SU-DHL-6 (cell line): ENCODE measurements at regions not wholly inside any gene's neighbourhood (a gene's known extent, or its start where the extent isn't known, plus 50 kb on each side); places are given as distances from the start of the nearest gene placed in this dataset.

Experiments
- H2AFZ ChIP-seq: fragments of 200-600 bp; sonication (generic); 2 replicates; pipeline ENCODE4 v1.6.1; 2014; ENCODE audit warnings: low read depth, mild to moderate bottlenecking, moderate library complexity, mixed read lengths, antibody characterized with exemption, low read length; ENCODE audit not compliant: severe bottlenecking
- H3F3A ChIP-seq: fragments of 200-600 bp; shearing (Covaris generic); 2 replicates; pipeline ENCODE4 v1.6.0; 2016; ENCODE audit warnings: antibody characterized with exemption, mild to moderate bottlenecking; ENCODE audit not compliant: insufficient read depth
- H3K27ac ChIP-seq: fragments of 200-600 bp; sonication (generic); 2 replicates; pipeline ENCODE4 v1.5.1; 2016; ENCODE audit warnings: low read depth, mild to moderate bottlenecking, low read length, moderate library complexity, mixed read lengths
- H3K27me3 ChIP-seq: fragments of 200-600 bp; sonication (generic), shearing (Covaris generic); 2 replicates; pipeline ENCODE4 v1.6.0; 2014; ENCODE audit warnings: mild to moderate bottlenecking, low read length
- H3K36me3 ChIP-seq: fragments of 200-600 bp; sonication (generic); 2 replicates; pipeline ENCODE4 v1.6.1; 2014; ENCODE audit warnings: mild to moderate bottlenecking, low read length, mixed read lengths
- H3K4me2 ChIP-seq: fragments of 300-600, 200-600 bp; shearing (Covaris generic), sonication (generic); 2 replicates; pipeline ENCODE4 v1.6.0; 2014; ENCODE audit warnings: low read length, low read depth, mild to moderate bottlenecking; ENCODE audit not compliant: poor library complexity, severe bottlenecking
- H3K4me3 ChIP-seq: fragments of 200-600 bp; sonication (generic); 2 replicates; pipeline ENCODE4 v1.5.1; 2014; ENCODE audit warnings: antibody characterized with exemption, low read length, mild to moderate bottlenecking, mixed read lengths; ENCODE audit not compliant: insufficient read depth, poor library complexity, severe bottlenecking
- H3K79me2 ChIP-seq: fragments of 200-600 bp; sonication (generic); 2 replicates; pipeline ENCODE4 v1.6.1; 2014; ENCODE audit warnings: mild to moderate bottlenecking, low read length, moderate library complexity; ENCODE audit not compliant: insufficient read depth
- H3K9ac ChIP-seq: fragments of 200-600 bp; sonication (generic); 2 replicates; pipeline ENCODE4 v1.7.0; 2014; ENCODE audit warnings: mild to moderate bottlenecking, low read length
- H3K9me2 ChIP-seq: fragments of 200-600 bp; sonication (generic); replicated peaks from 2 replicates; pipeline ENCODE4 v1.6.1; 2014; ENCODE audit warnings: low read length; ENCODE audit not compliant: insufficient read depth
- H3K9me3 ChIP-seq: fragments of 200-600 bp; sonication (generic); 2 replicates; pipeline ENCODE4 v1.6.1; 2014; ENCODE audit warnings: low read length, mixed read lengths; ENCODE audit not compliant: insufficient read depth
- H4K20me1 ChIP-seq: fragments of 200-600 bp; sonication (generic); 2 replicates; pipeline ENCODE4 v1.6.1; 2014; ENCODE audit warnings: low read depth, mild to moderate bottlenecking, antibody characterized with exemption, low read length, moderate library complexity, mixed read lengths
- EZH2phosphoT487 ChIP-seq: fragments of 200-600 bp; sonication (generic), shearing (Covaris generic); conservative IDR thresholded peaks from 2 replicates; pipeline ENCODE4 v1.6.1; 2018; ENCODE audit warnings: mild to moderate bottlenecking, antibody characterized with exemption, low read length, moderate library complexity, mixed read lengths
- TF ChIP-seq, protein P1 (sequence below): fragments of 200-600 bp; sonication (generic); IDR thresholded peaks from one replicate; pipeline ENCODE4 v1.5.1; 2017; ENCODE audit warnings: antibody characterized with exemption, mild to moderate bottlenecking, low read length, moderate library complexity; ENCODE audit not compliant: insufficient read depth, poor library complexity, severe bottlenecking

DNA sequence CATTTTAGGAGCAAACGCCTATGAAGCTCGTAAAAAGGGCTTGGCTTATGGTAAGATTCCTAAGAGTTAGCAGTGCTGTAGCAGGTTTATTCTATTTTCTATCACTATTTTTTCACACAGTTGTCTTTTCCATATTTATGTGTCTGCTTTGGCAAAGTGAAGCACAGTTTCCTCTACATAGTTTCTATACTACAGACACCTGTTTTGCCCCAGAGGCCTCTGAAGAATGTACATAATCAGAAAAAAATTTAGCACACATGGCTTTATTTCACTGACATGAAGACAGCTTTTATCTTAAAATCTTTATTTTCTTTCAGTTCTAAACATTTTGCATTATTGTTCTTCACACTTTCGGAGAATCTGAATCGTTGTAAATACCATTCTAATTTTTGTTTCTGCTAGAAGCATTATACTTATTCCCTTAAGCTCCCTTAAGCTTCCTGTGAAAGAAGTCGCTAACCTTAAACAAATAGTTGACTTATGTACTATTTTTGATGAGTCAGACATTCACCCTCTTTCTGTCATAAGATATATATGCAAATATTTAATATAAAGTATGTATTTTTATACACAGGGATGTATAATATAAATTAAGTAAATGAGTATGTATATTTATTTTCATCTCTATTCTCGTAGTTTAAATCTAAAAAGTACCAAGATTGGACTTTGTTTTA, 816.0 kb downstream of the OLFM4 start:
- no peak overlapping the region for H3K4me2 ChIP-seq
- no peaks in the 10 kb centered on the region for H3K9me3 ChIP-seq
- H3K9me2 ChIP-seq, result no peaks in the 10 kb centered on the region
- no peaks in the 10 kb centered on the region for H3F3A ChIP-seq
- no peaks in the 10 kb centered on the region for H3K36me3 ChIP-seq
- no peak overlapping the region for H3K4me3 ChIP-seq
- H2AFZ ChIP-seq, result no peak overlapping the region
- no peak overlapping the region for H3K9ac ChIP-seq
- H3K27ac ChIP-seq, result no peak overlapping the region
- no peaks in the 10 kb centered on the region for H3K79me2 ChIP-seq
- TF ChIP-seq, protein P1, sequence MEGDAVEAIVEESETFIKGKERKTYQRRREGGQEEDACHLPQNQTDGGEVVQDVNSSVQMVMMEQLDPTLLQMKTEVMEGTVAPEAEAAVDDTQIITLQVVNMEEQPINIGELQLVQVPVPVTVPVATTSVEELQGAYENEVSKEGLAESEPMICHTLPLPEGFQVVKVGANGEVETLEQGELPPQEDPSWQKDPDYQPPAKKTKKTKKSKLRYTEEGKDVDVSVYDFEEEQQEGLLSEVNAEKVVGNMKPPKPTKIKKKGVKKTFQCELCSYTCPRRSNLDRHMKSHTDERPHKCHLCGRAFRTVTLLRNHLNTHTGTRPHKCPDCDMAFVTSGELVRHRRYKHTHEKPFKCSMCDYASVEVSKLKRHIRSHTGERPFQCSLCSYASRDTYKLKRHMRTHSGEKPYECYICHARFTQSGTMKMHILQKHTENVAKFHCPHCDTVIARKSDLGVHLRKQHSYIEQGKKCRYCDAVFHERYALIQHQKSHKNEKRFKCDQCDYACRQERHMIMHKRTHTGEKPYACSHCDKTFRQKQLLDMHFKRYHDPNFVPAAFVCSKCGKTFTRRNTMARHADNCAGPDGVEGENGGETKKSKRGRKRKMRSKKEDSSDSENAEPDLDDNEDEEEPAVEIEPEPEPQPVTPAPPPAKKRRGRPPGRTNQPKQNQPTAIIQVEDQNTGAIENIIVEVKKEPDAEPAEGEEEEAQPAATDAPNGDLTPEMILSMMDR, result no peak
- no peak for TF ChIP-seq EZH2phosphoT487
- no peaks in the 10 kb centered on the region for H4K20me1 ChIP-seq
- no peaks in the 10 kb centered on the region for H3K27me3 ChIP-seq

DNA sequence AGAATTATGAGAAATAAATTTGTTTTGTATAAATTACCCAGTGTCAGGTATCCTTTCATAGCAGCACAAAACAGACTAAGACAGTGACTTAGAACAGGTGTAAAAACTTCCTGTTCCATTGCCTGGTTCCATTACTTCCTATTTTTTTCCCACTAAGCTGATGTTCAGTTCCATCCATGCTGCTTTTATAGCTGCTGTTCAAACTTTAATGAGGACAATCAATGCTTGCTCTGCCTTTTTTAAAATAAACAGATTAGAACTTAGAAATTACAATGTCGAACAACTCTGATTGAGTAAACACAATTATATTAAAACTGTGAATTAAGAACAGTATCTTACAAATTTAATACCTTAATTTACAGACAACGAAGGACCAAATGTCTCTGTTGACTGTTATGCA, 818.9 kb downstream of the OLFM4 start:
- no peak overlapping the region for H3K4me3 ChIP-seq
- TF ChIP-seq, protein P1, result no peak
- no peak for TF ChIP-seq EZH2phosphoT487
- no peak overlapping the region for H3K4me2 ChIP-seq
- H3K27me3 ChIP-seq, result no peaks in the 10 kb centered on the region
- H3K9me3 ChIP-seq, result no peaks in the 10 kb centered on the region
- H3K9ac ChIP-seq, result no peak overlapping the region
- H3K9me2 ChIP-seq, result no peaks in the 10 kb centered on the region
- no peak overlapping the region for H3K27ac ChIP-seq
- H3F3A ChIP-seq, result no peaks in the 10 kb centered on the region
- no peaks in the 10 kb centered on the region for H3K36me3 ChIP-seq
- no peak overlapping the region for H2AFZ ChIP-seq
- H3K79me2 ChIP-seq, result no peaks in the 10 kb centered on the region
- H4K20me1 ChIP-seq, result no peaks in the 10 kb centered on the region

GRCh38 chr13:53848366-53848961, 819.9 kb downstream of the OLFM4 start:
- Histone ChIP-seq H3K79me2 (no peaks in the 10 kb centered on the region), H3K9me2 (no peaks in the 10 kb centered on the region), H3K27ac (no peak overlapping the region), H3F3A (no peaks in the 10 kb centered on the region), H3K4me3 (no peak overlapping the region), H3K4me2 (no peak overlapping the region), H3K36me3 (no peaks in the 10 kb centered on the region), H4K20me1 (no peaks in the 10 kb centered on the region), H3K9ac (no peak overlapping the region), H3K27me3 (no peaks in the 10 kb centered on the region), H2AFZ (no peak overlapping the region), H3K9me3 (no peaks in the 10 kb centered on the region)
- TF ChIP-seq, protein P1, result no peak
- no peak for TF ChIP-seq EZH2phosphoT487
